ENCODE measurements at regions not wholly inside any gene's neighbourhood (a gene's known extent, or its start where the extent isn't known, plus 50 kb on each side); places are given as distances from the start of the nearest gene placed in this dataset.

GRCh38 chr3:113092746-113093145 lies 102.0 kb downstream of the GTPBP8 start:
- no peak overlapping the region for H3K4me3 ChIP-seq
- ATAC-seq, result no peak
- intact Hi-C loops (cut with DNase I), result no loop called here

GRCh38 chr3:113094337-113095221 lies 103.8 kb downstream of the GTPBP8 start:
- Histone ChIP-seq H3K27ac (no peak overlapping the region), H3K36me3 (replicated peaks in 1 of 2; ENCODE audit: insufficient read depth in 1 of 2, low read depth in 2 of 2) (no peaks in the 10 kb centered on the region), H3K9me3 (no peaks in the 10 kb centered on the region), H3K4me1 (no peaks in the 10 kb centered on the region), H3K27me3 (no peaks in the 10 kb centered on the region), H3K4me3 (no peak overlapping the region)
- DNase-seq, result no peak
- no peak for ATAC-seq
- TF ChIP-seq POLR2A (IDR thresholded peaks at IDR 0.05), result no peak
- TF ChIP-seq CTCF (IDR thresholded peaks at IDR 0.05), result no peak
- WGBS, 2 donors, result 73 to 79% methylated on average over 7 of the region's 7 CpGs
- intact Hi-C loops (cut with DNase I), result no loop called here

More at GRCh38 chr3:113092746-113093145, 102.0 kb downstream of the GTPBP8 start:
- Histone ChIP-seq H3K4me1 (no peaks in the 10 kb centered on the region), H3K36me3 (replicated peaks in 1 of 2; ENCODE audit: insufficient read depth in 1 of 2, low read depth in 2 of 2) (no peaks in the 10 kb centered on the region), H3K27ac (no peak overlapping the region), H3K9me3 (no peaks in the 10 kb centered on the region), H3K27me3 (no peaks in the 10 kb centered on the region)
- DNase-seq, result no peak
- WGBS, 2 donors, result 81% methylated on average over 3 of the region's 3 CpGs
- TF ChIP-seq POLR2A (IDR thresholded peaks at IDR 0.05), result no peak
- TF ChIP-seq CTCF (IDR thresholded peaks at IDR 0.05), result no peak

GRCh38 chr3:113096188-113096892 lies 105.6 kb downstream of the GTPBP8 start:
- WGBS, 2 donors, result 82 to 92% methylated on average over 2 of the region's 2 CpGs

GRCh38 chr3:113097960-113098447 lies 107.2 kb downstream of the GTPBP8 start:
- Histone ChIP-seq H3K27me3 (no peaks in the 10 kb centered on the region), H3K36me3 (replicated peaks in 1 of 2; ENCODE audit: insufficient read depth in 1 of 2, low read depth in 2 of 2) (no peaks in the 10 kb centered on the region), H3K9me3 (no peaks in the 10 kb centered on the region), H3K4me1 (no peaks in the 10 kb centered on the region), H3K27ac (no peak overlapping the region), H3K4me3 (no peak overlapping the region)
- DNase-seq, result no peak
- WGBS, 2 donors, result 71 to 72% methylated on average over 3 of the region's 3 CpGs
- TF ChIP-seq CTCF (IDR thresholded peaks at IDR 0.05) (no peak), POLR2A (IDR thresholded peaks at IDR 0.05) (no peak)
- intact Hi-C loops (cut with DNase I), result no loop called here
- no peak for ATAC-seq

More at GRCh38 chr3:113096188-113096892, 105.6 kb downstream of the GTPBP8 start:
- Histone ChIP-seq H3K9me3 (no peaks in the 10 kb centered on the region), H3K27me3 (no peaks in the 10 kb centered on the region), H3K27ac (no peak overlapping the region), H3K36me3 (replicated peaks in 1 of 2; ENCODE audit: insufficient read depth in 1 of 2, low read depth in 2 of 2) (no peaks in the 10 kb centered on the region), H3K4me1 (no peaks in the 10 kb centered on the region), H3K4me3 (no peak overlapping the region)
- intact Hi-C loops (cut with DNase I), result no loop called here
- TF ChIP-seq CTCF (IDR thresholded peaks at IDR 0.05) (no peak), POLR2A (IDR thresholded peaks at IDR 0.05) (no peak)
- no peak for ATAC-seq
- no peak for DNase-seq
